IgD-negative memory B cell (primary cell): ENCODE measurements at regions not wholly inside any gene's neighbourhood (a gene's known extent, or its start where the extent isn't known, plus 50 kb on each side); places are given as distances from the start of the nearest gene placed in this dataset.

Experiments used
- H3K27ac Mint-ChIP-seq, 3 donors: one replicate each; pipeline ENCODE4 v1.8.0; 2020 to 2022; ENCODE audit warnings: mild to moderate bottlenecking in 3 of 3, mixed read lengths in 3 of 3, moderate library complexity in 1 of 3
- H3K27me3 Mint-ChIP-seq: one replicate; pipeline ENCODE4 v1.8.0; 2021; ENCODE audit warnings: mixed read lengths
- H3K36me3 Mint-ChIP-seq: one replicate; pipeline ENCODE4 v1.8.0; 2020; ENCODE audit warnings: mild to moderate bottlenecking, mixed read lengths
- H3K4me1 Mint-ChIP-seq, 3 donors: one replicate each; pipeline ENCODE4 v1.8.0; 2020 to 2022; ENCODE audit warnings: mixed read lengths in 3 of 3, mild to moderate bottlenecking in 1 of 3
- H3K4me3 Mint-ChIP-seq, 4 donors: one replicate each; pipeline ENCODE4 v1.8.0; 2020 to 2022; ENCODE audit warnings: mild to moderate bottlenecking in 4 of 4, mixed read lengths in 4 of 4, moderate library complexity in 3 of 4
- H3K9me3 Mint-ChIP-seq, 3 donors: one replicate each; pipeline ENCODE4 v1.8.0; 2020 to 2021; ENCODE audit warnings: mixed read lengths in 3 of 3, mild to moderate bottlenecking in 1 of 3

- H3K9me3 Mint-ChIP-seq, result no peaks in the 10 kb centered on the region
- H3K36me3 Mint-ChIP-seq, result no peaks in the 10 kb centered on the region
- H3K27ac Mint-ChIP-seq, result no peak overlapping the region
- H3K4me3 Mint-ChIP-seq, result no peak overlapping the region
- H3K27me3 Mint-ChIP-seq, result no peaks in the 10 kb centered on the region
- H3K4me1 Mint-ChIP-seq, result no peaks in the 10 kb centered on the region
Measured at GRCh38 chr4:11727903-11728564, 299.3 kb upstream of the HS3ST1 start.

- Mint-ChIP-seq H3K4me3 (no peak overlapping the region), H3K9me3 (no peaks in the 10 kb centered on the region), H3K27me3 (no peaks in the 10 kb centered on the region), H3K27ac (no peak overlapping the region), H3K4me1 (no peaks in the 10 kb centered on the region), H3K36me3 (no peaks in the 10 kb centered on the region)
Measured at GRCh38 chr4:11724731-11725130, 296.0 kb upstream of the HS3ST1 start.

- Mint-ChIP-seq H3K36me3 (no peaks in the 10 kb centered on the region), H3K4me3 (no peak overlapping the region), H3K27ac (no peak overlapping the region), H3K4me1 (no peaks in the 10 kb centered on the region), H3K27me3 (no peaks in the 10 kb centered on the region), H3K9me3 (peaks cover 0 to 4% (median 0%) of the 10 kb centered on the region in 3 donors)
Measured at GRCh38 chr4:11722223-11722622, 293.5 kb upstream of the HS3ST1 start.

- no peak overlapping the region for H3K27ac Mint-ChIP-seq
- H3K4me3 Mint-ChIP-seq, result no peak overlapping the region
- no peaks in the 10 kb centered on the region for H3K27me3 Mint-ChIP-seq
- H3K4me1 Mint-ChIP-seq, result no peaks in the 10 kb centered on the region
- peaks cover 0 to 4% (median 3%) of the 10 kb centered on the region in 3 donors for H3K9me3 Mint-ChIP-seq
- no peaks in the 10 kb centered on the region for H3K36me3 Mint-ChIP-seq
Measured at GRCh38 chr4:11720292-11720691, 291.6 kb upstream of the HS3ST1 start.

GRCh38 chr4:11719879-11720278 is 291.2 kb upstream of the HS3ST1 start:
- Mint-ChIP-seq H3K4me1 (no peaks in the 10 kb centered on the region), H3K4me3 (no peak overlapping the region), H3K36me3 (no peaks in the 10 kb centered on the region)

GRCh38 chr4:11715753-11716521 is 287.2 kb upstream of the HS3ST1 start:
- no peak overlapping the region for H3K4me3 Mint-ChIP-seq
- no peaks in the 10 kb centered on the region for H3K27me3 Mint-ChIP-seq
- H3K4me1 Mint-ChIP-seq, result no peaks in the 10 kb centered on the region
- no peak overlapping the region for H3K27ac Mint-ChIP-seq
- H3K9me3 Mint-ChIP-seq, result peaks cover 0 to 4% (median 4%) of the 10 kb centered on the region in 3 donors
- no peaks in the 10 kb centered on the region for H3K36me3 Mint-ChIP-seq

More at GRCh38 chr4:11719879-11720278, 291.2 kb upstream of the HS3ST1 start:
- Mint-ChIP-seq H3K27me3 (no peaks in the 10 kb centered on the region), H3K27ac (no peak overlapping the region), H3K9me3 (peaks cover 0 to 4% (median 4%) of the 10 kb centered on the region in 3 donors)

GRCh38 chr4:11710453-11711093 is 281.9 kb upstream of the HS3ST1 start:
- Mint-ChIP-seq H3K9me3 (peaks cover 4 to 9% (median 4%) of the 10 kb centered on the region in 3 donors), H3K4me3 (no peak overlapping the region), H3K36me3 (no peaks in the 10 kb centered on the region), H3K27ac (no peak overlapping the region), H3K27me3 (no peaks in the 10 kb centered on the region), H3K4me1 (no peaks in the 10 kb centered on the region)

GRCh38 chr4:11704186-11704830 is 275.6 kb upstream of the HS3ST1 start:
- H3K4me1 Mint-ChIP-seq, result no peaks in the 10 kb centered on the region
- H3K4me3 Mint-ChIP-seq, result no peak overlapping the region
- H3K36me3 Mint-ChIP-seq, result no peaks in the 10 kb centered on the region
- H3K27ac Mint-ChIP-seq, result no peak overlapping the region
- no peaks in the 10 kb centered on the region for H3K27me3 Mint-ChIP-seq
- H3K9me3 Mint-ChIP-seq, result peaks cover 0 to 9% (median 4%) of the 10 kb centered on the region in 3 donors

- no peaks in the 10 kb centered on the region for H3K4me1 Mint-ChIP-seq
- H3K36me3 Mint-ChIP-seq, result no peaks in the 10 kb centered on the region
- no peak overlapping the region for H3K27ac Mint-ChIP-seq
- H3K27me3 Mint-ChIP-seq, result no peaks in the 10 kb centered on the region
- peaks cover 0 to 5% (median 4%) of the 10 kb centered on the region in 3 donors for H3K9me3 Mint-ChIP-seq
- no peak overlapping the region for H3K4me3 Mint-ChIP-seq
Measured at GRCh38 chr4:11702886-11703557, 274.3 kb upstream of the HS3ST1 start.

- H3K4me3 Mint-ChIP-seq, result no peak overlapping the region
Measured at GRCh38 chr4:11701966-11702725, 273.5 kb upstream of the HS3ST1 start.

GRCh38 chr4:11700751-11701226 is 272.1 kb upstream of the HS3ST1 start:
- no peak overlapping the region for H3K27ac Mint-ChIP-seq
- H3K4me3 Mint-ChIP-seq, result no peak overlapping the region
- no peaks in the 10 kb centered on the region for H3K9me3 Mint-ChIP-seq
- H3K4me1 Mint-ChIP-seq, result no peaks in the 10 kb centered on the region
- H3K27me3 Mint-ChIP-seq, result no peaks in the 10 kb centered on the region
- H3K36me3 Mint-ChIP-seq, result no peaks in the 10 kb centered on the region

More at GRCh38 chr4:11701966-11702725, 273.5 kb upstream of the HS3ST1 start:
- no peaks in the 10 kb centered on the region for H3K4me1 Mint-ChIP-seq
- H3K9me3 Mint-ChIP-seq, result no peaks in the 10 kb centered on the region
- no peaks in the 10 kb centered on the region for H3K27me3 Mint-ChIP-seq
- H3K27ac Mint-ChIP-seq, result no peak overlapping the region
- H3K36me3 Mint-ChIP-seq, result no peaks in the 10 kb centered on the region

- H3K4me3 Mint-ChIP-seq, result no peak overlapping the region
- no peaks in the 10 kb centered on the region for H3K27me3 Mint-ChIP-seq
- no peak overlapping the region for H3K27ac Mint-ChIP-seq
- peaks cover 0 to 4% (median 0%) of the 10 kb centered on the region in 3 donors for H3K9me3 Mint-ChIP-seq
- H3K36me3 Mint-ChIP-seq, result no peaks in the 10 kb centered on the region
- H3K4me1 Mint-ChIP-seq, result no peaks in the 10 kb centered on the region
Measured at GRCh38 chr4:11698846-11699590, 270.3 kb upstream of the HS3ST1 start.

GRCh38 chr4:11698033-11698432 is 269.3 kb upstream of the HS3ST1 start:
- Mint-ChIP-seq H3K4me3 (peak overlapping the region in 1 of 4 donors; percentile 2), H3K27me3 (no peaks in the 10 kb centered on the region), H3K36me3 (no peaks in the 10 kb centered on the region), H3K27ac (no peak overlapping the region), H3K4me1 (no peaks in the 10 kb centered on the region), H3K9me3 (peaks cover 0 to 11% (median 0%) of the 10 kb centered on the region in 3 donors)
